Kidney (tissue), 13 donors: ENCODE measurements at regions not wholly inside any gene's neighbourhood (a gene's known extent, or its start where the extent isn't known, plus 50 kb on each side); places are given as distances from the start of the nearest gene placed in this dataset.
"Not testable (repeated sequence)": the region's sequence is repeated elsewhere in the genome, so short reads cannot be mapped to it uniquely, and the experiment has no call there.

ENCODE experiments used
- DNase-seq, 5 donors: peaks; one replicate each; pipeline ENCODE4 v3.0.0-alpha.2; 2013 to 2020
- FAIRE-seq: peaks from 2 replicates; lab custom pipeline; 2012; peaks lifted over from hg19 to GRCh38; lab: Jason Lieb, UNC
- H3K27ac ChIP-seq, 2 donors: one replicate each; pipeline ENCODE4 v1.7.0; 2013; ENCODE audit warnings: low read depth in 2 of 2, low read length in 2 of 2, inconsistent platforms in 1 of 2
- H3K27me3 ChIP-seq: one replicate; pipeline ENCODE4 v1.7.1; 2013; ENCODE audit warnings: low read length, inconsistent platforms; ENCODE audit not compliant: control insufficient read depth, insufficient read depth
- H3K36me3 ChIP-seq, 3 donors: one replicate each; pipeline versions ENCODE4 v1.7.0 to v1.7.1; 2013; ENCODE audit warnings: low read length in 3 of 3, control low read depth in 1 of 3, inconsistent platforms in 1 of 3; ENCODE audit not compliant: insufficient read depth in 3 of 3, control insufficient read depth in 2 of 3
- H3K4me1 ChIP-seq, 3 donors: one replicate each; pipeline versions ENCODE4 v1.7.0 to v1.7.1; 2013; ENCODE audit warnings: low read length in 3 of 3, inconsistent platforms in 1 of 3, low read depth in 1 of 3; ENCODE audit not compliant: control insufficient read depth in 2 of 3, insufficient read depth in 2 of 3
- H3K4me3 ChIP-seq, 3 donors: one replicate each; pipeline versions ENCODE4 v1.7.0 to v1.8.1; 2013; ENCODE audit warnings: low read length in 3 of 3, control low read depth in 1 of 3, inconsistent platforms in 1 of 3
- H3K9ac ChIP-seq, 3 donors: one replicate each; pipeline versions ENCODE4 v1.7.0 to v1.7.1; 2013; ENCODE audit warnings: low read length in 3 of 3, control low read depth in 1 of 3, inconsistent platforms in 1 of 3
- H3K9me3 ChIP-seq, 3 donors: one replicate each; pipeline versions ENCODE4 v1.7.0 to v1.7.1; 2013; ENCODE audit warnings: low read length in 3 of 3, control low read depth in 1 of 3, inconsistent platforms in 1 of 3; ENCODE audit not compliant: control insufficient read depth in 2 of 3, insufficient read depth in 1 of 3
- CTCF ChIP-seq: IDR thresholded peaks from 3 replicates; pipeline ENCODE4 v1.5.1; 2012; ENCODE audit warnings: mild to moderate bottlenecking, moderate library complexity, borderline replicate concordance; ENCODE audit not compliant: insufficient read depth; ENCODE audit errors: extremely low read depth
- intact Hi-C: fragments of 100-400 bp; cut with DNase I; formaldehyde crosslinking; loops from one replicate; pipeline ENCODE4 v1.11.1; 2022
- donor health status: control.
- donor health status: control.
- donor health status: control.
- donor health status: control.
- donor health status: control.
- donor health status: DM: yes; HTN: yes; CAD: no.
- donor health status: Normal renal cell carcinoma (clear cell type).

DNA sequence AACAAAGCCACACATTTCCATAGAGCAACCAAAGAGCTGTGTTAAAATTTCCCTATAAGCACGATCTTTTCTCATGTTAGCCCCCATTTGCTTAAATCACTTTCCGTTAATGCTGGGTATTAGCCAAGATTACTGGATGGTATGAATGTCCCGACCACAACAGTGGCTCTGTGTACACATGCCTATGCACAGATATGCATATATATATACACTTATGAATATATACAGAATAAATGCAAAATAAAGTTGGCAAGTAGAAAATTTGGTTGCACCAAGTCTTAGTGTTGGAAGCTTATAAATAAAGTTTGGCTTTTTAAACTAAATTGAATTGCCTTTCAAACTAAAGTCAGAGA lies 265.9 kb upstream of the ETAA1 start:
- no peaks in the 10 kb centered on the region for H3K27me3 ChIP-seq
- no peak for TF ChIP-seq CTCF
- no peak overlapping the region for H3K27ac ChIP-seq
- H3K4me1 ChIP-seq: no peaks in the 10 kb centered on the region
- H3K36me3 ChIP-seq: no peaks in the 10 kb centered on the region
- no peak overlapping the region for H3K9ac ChIP-seq
- intact Hi-C loops: no loop called here
- FAIRE-seq (no peak), DNase-seq (no peak)
- no peaks in the 10 kb centered on the region for H3K9me3 ChIP-seq
- H3K4me3 ChIP-seq: no peak overlapping the region

GRCh38 chr2:67132441-67132940 lies 264.6 kb upstream of the ETAA1 start:
- H3K4me1 ChIP-seq, H3K9me3 ChIP-seq, H3K27me3 ChIP-seq, H3K36me3 ChIP-seq, H3K27ac ChIP-seq, H3K4me3 ChIP-seq, H3K9ac ChIP-seq, intact Hi-C loops, FAIRE-seq, DNase-seq: not testable (repeated sequence)

DNA sequence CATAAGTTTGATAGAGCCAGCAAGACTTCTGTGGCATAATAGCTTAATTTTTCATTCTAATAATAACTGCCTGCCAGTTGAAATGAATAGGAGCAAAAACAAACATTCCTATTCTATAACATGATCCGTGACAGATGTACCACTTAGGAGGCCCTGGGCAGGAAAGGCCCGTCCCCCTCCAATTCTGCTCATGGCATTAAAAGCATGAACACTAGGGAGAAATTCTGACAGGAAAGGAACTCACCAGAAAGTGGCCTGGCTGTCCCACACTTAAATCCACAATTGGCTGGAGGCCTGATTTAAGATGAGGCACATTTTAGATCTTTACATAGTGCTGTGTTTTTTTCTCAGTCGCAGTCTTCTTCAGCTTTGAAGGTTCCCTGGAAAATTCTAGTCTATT lies 261.9 kb upstream of the ETAA1 start:
- Histone ChIP-seq H3K36me3 (no peaks in the 10 kb centered on the region), H3K27me3 (no peaks in the 10 kb centered on the region), H3K9ac (no peak overlapping the region), H3K9me3 (no peaks in the 10 kb centered on the region), H3K27ac (no peak overlapping the region), H3K4me1 (no peaks in the 10 kb centered on the region), H3K4me3 (no peak overlapping the region)
- no peak for TF ChIP-seq CTCF
- DNase-seq (no peak), FAIRE-seq (no peak)
- intact Hi-C loops: no loop called here

- no peak for FAIRE-seq
- H3K27ac ChIP-seq: no peak overlapping the region
- H3K27me3 ChIP-seq: no peaks in the 10 kb centered on the region
- H3K36me3 ChIP-seq: no peaks in the 10 kb centered on the region
- DNase-seq: no peak
- no peaks in the 10 kb centered on the region for H3K4me1 ChIP-seq
- H3K4me3 ChIP-seq: no peak overlapping the region
- intact Hi-C loops: no loop called here
- no peaks in the 10 kb centered on the region for H3K9me3 ChIP-seq
- H3K9ac ChIP-seq: no peak overlapping the region
- no peak for TF ChIP-seq CTCF
Observed at GRCh38 chr2:67137699-67138098, 259.4 kb upstream of the ETAA1 start.
